H1 (cell line): ENCODE measurements at regions not wholly inside any gene's neighbourhood (a gene's known extent, or its start where the extent isn't known, plus 50 kb on each side); places are given as distances from the start of the nearest gene placed in this dataset.

Experiments
- CTCF ChIA-PET: fragments of 300-600 bp; sonication (Branson Sonifier 250); formaldehyde crosslinking; loops from one replicate; lab custom pipeline; 2021; ENCODE audit not compliant: partially characterized antibody; lab: Charles Lee
- POLR2A ChIA-PET: fragments of 300-600 bp; sonication (Branson Sonifier 250); formaldehyde crosslinking; loops from one replicate; lab custom pipeline; 2021; ENCODE audit warnings: inconsistent platforms; ENCODE audit not compliant: partially characterized antibody; lab: Charles Lee
- DNase-seq, 2 experiments: peaks; one replicate each; pipeline versions ENCODE4 v3.0.0 to v3.0.0-alpha.2; 2010 to 2022; ENCODE audit warnings: low spot score in 2 of 2, low read depth in 1 of 2, mixed read lengths in 1 of 2
- FAIRE-seq: peaks from 2 replicates; lab custom pipeline; 2011; peaks lifted over from hg19 to GRCh38; lab: Jason Lieb, UNC
- H2AFZ ChIP-seq: 2 replicates; pipeline ENCODE4 v1.8.1; 2012; ENCODE audit warnings: low read length, inconsistent platforms
- H2AK5ac ChIP-seq: 2 replicates; pipeline ENCODE4 v1.6.1; 2013; ENCODE audit warnings: low read depth, low read length
- H2BK120ac ChIP-seq: replicated peaks from 2 replicates; pipeline ENCODE3; 2013; ENCODE audit warnings: low read depth, low read length, inconsistent platforms
- H2BK12ac ChIP-seq: 2 replicates; pipeline ENCODE4 v1.6.1; 2013; ENCODE audit warnings: low read depth, low read length
- H2BK15ac ChIP-seq: 2 replicates; pipeline ENCODE4 v1.6.1; 2013; ENCODE audit warnings: low read length
- H2BK20ac ChIP-seq: 2 replicates; pipeline ENCODE4 v1.6.1; 2013; ENCODE audit warnings: low read length
- H2BK5ac ChIP-seq: 2 replicates; pipeline ENCODE4 v1.6.1; 2013; ENCODE audit warnings: low read depth, low read length
- H3K14ac ChIP-seq: 2 replicates; pipeline ENCODE4 v1.6.1; 2013; ENCODE audit warnings: inconsistent platforms; ENCODE audit not compliant: insufficient read length
- H3K18ac ChIP-seq: 2 replicates; pipeline ENCODE4 v1.6.1; 2013; ENCODE audit warnings: low read length; ENCODE audit errors: extremely low read depth
- H3K23ac ChIP-seq: 2 replicates; pipeline ENCODE4 v1.6.1; 2013; ENCODE audit warnings: inconsistent platforms; ENCODE audit not compliant: insufficient read length
- H3K23me2 ChIP-seq: 2 replicates; pipeline ENCODE4 v1.6.1; 2013; ENCODE audit warnings: low read depth, low read length
- H3K27ac ChIP-seq: 2 replicates; pipeline ENCODE4 v1.6.1; 2011; ENCODE audit warnings: low read depth, low read length, inconsistent platforms
- H3K27me3 ChIP-seq, 4 experiments: replicated peaks in 1 of 4; 1 replicate in 1 of 4; 2 replicates in 3 of 4; pipeline versions ENCODE4 v1.6.1 to v1.8.1; 2011 to 2013; ENCODE audit warnings: low read length in 3 of 4, mild to moderate bottlenecking in 3 of 4, inconsistent platforms in 2 of 4, mixed read lengths in 2 of 4, moderate library complexity in 1 of 4; ENCODE audit not compliant: control insufficient read depth in 3 of 4, insufficient read depth in 3 of 4; ENCODE audit errors: extremely low read depth in 1 of 4
- H3K36me3 ChIP-seq, 4 experiments: 2 replicates each; pipeline versions ENCODE4 v1.6.1 to v1.8.1; 2011 to 2013; ENCODE audit warnings: mild to moderate bottlenecking in 4 of 4, low read length in 3 of 4, moderate library complexity in 2 of 4, control low read depth in 1 of 4, inconsistent platforms in 1 of 4; ENCODE audit not compliant: insufficient read depth in 4 of 4, control insufficient read depth in 2 of 4
- H3K4ac ChIP-seq: replicated peaks from 2 replicates; pipeline ENCODE3; 2013; ENCODE audit warnings: low read length, low read depth, mixed read lengths, inconsistent platforms; ENCODE audit not compliant: insufficient read length
- H3K4me1 ChIP-seq, 4 experiments: replicated peaks in 1 of 4; 1 replicate in 1 of 4; 2 replicates in 3 of 4; pipeline versions ENCODE4 v1.6.1 to v1.8.1; 2011 to 2013; ENCODE audit warnings: low read length in 3 of 4, inconsistent platforms in 2 of 4, mixed read lengths in 1 of 4; ENCODE audit not compliant: insufficient read depth in 4 of 4, control insufficient read depth in 3 of 4
- H3K4me2 ChIP-seq, 2 experiments: 2 replicates each; pipeline versions ENCODE4 v1.6.1 to v1.8.1; 2011 to 2013; ENCODE audit warnings: low read depth in 2 of 2, low read length in 2 of 2, control low read depth in 1 of 2, inconsistent platforms in 1 of 2, mild to moderate bottlenecking in 1 of 2; ENCODE audit not compliant: insufficient read depth in 1 of 2
- H3K4me3 ChIP-seq, 4 experiments: fragments of 200-600, 300-600 bp in 1 of 4; sonication (generic), shearing (Covaris generic), sonication (Bioruptor Twin) in 1 of 4; 2 replicates each; pipeline versions ENCODE4 v1.5.1 to v1.8.1; 2011 to 2016; ENCODE audit warnings: low read length in 4 of 4, low read depth in 3 of 4, control low read depth in 2 of 4, inconsistent platforms in 2 of 4, mild to moderate bottlenecking in 2 of 4, mixed read lengths in 1 of 4, moderate library complexity in 1 of 4; ENCODE audit not compliant: insufficient read depth in 2 of 4; ENCODE audit errors: extremely low read depth in 1 of 4
- H3K56ac ChIP-seq: replicated peaks from 2 replicates; pipeline ENCODE3; 2013; ENCODE audit warnings: low read depth, mild to moderate bottlenecking, mixed read lengths, low read length, inconsistent platforms; ENCODE audit not compliant: insufficient read length
- H3K79me1 ChIP-seq: 2 replicates; pipeline ENCODE4 v1.6.1; 2013; ENCODE audit warnings: low read depth, low read length, control low read depth
- H3K79me2 ChIP-seq, 2 experiments: 2 replicates each; pipeline versions ENCODE4 v1.6.1 to v1.8.1; 2012 to 2013; ENCODE audit warnings: low read length in 2 of 2, mild to moderate bottlenecking in 2 of 2, inconsistent platforms in 1 of 2; ENCODE audit not compliant: insufficient read depth in 2 of 2, control insufficient read depth in 1 of 2
- H3K9ac ChIP-seq, 4 experiments: replicated peaks in 1 of 4; 1 replicate in 1 of 4; 2 replicates in 3 of 4; pipeline versions ENCODE4 v1.6.1 to v1.8.1; 2011 to 2013; ENCODE audit warnings: low read depth in 3 of 4, low read length in 3 of 4, control low read depth in 2 of 4, mild to moderate bottlenecking in 2 of 4, moderate library complexity in 2 of 4, inconsistent platforms in 1 of 4; ENCODE audit errors: extremely low read depth in 1 of 4
- H3K9me3 ChIP-seq, 2 experiments: 2 replicates each; pipeline versions ENCODE4 v1.6.1 to v1.8.1; 2012 to 2013; ENCODE audit warnings: mild to moderate bottlenecking in 2 of 2, moderate library complexity in 2 of 2, control low read depth in 1 of 2, inconsistent platforms in 1 of 2, low read depth in 1 of 2, low read length in 1 of 2, mixed read lengths in 1 of 2; ENCODE audit not compliant: insufficient read depth in 2 of 2
- H4K20me1 ChIP-seq, 2 experiments: replicated peaks in 1 of 2; 2 replicates each; pipeline versions ENCODE3 to v1.8.1; 2011 to 2013; ENCODE audit warnings: inconsistent platforms in 2 of 2, low read length in 2 of 2, mild to moderate bottlenecking in 1 of 2; ENCODE audit not compliant: insufficient read depth in 2 of 2, control insufficient read depth in 1 of 2
- H4K5ac ChIP-seq: 2 replicates; pipeline ENCODE4 v1.6.1; 2013; ENCODE audit warnings: low read length, low read depth, mixed read lengths, inconsistent platforms; ENCODE audit not compliant: insufficient read length
- H4K8ac ChIP-seq: 2 replicates; pipeline ENCODE4 v1.8.0; 2013; ENCODE audit warnings: mild to moderate bottlenecking, moderate library complexity, low read length, inconsistent platforms; ENCODE audit not compliant: insufficient read depth; ENCODE audit errors: extremely low read depth
- H4K91ac ChIP-seq: replicated peaks from 2 replicates; pipeline ENCODE3; 2013; ENCODE audit warnings: low read length, mixed read lengths, inconsistent platforms; ENCODE audit not compliant: insufficient read length
- BACH1 ChIP-seq: IDR thresholded peaks from 2 replicates; pipeline ENCODE4 v1.6.1; 2012; ENCODE audit warnings: low read length, improper control_type of control experiment
- CEBPB ChIP-seq: IDR thresholded peaks from 2 replicates; pipeline ENCODE4 v1.6.1; 2012; ENCODE audit warnings: low read depth, low read length
- CHD1 ChIP-seq: IDR thresholded peaks from 2 replicates; pipeline ENCODE4 v1.6.1; 2012; ENCODE audit warnings: low read depth, low read length, improper control_type of control experiment
- FOSL1 ChIP-seq: IDR thresholded peaks from 2 replicates; pipeline ENCODE4 v1.6.1; 2011; ENCODE audit warnings: mild to moderate bottlenecking, low read depth, low read length, moderate library complexity; ENCODE audit not compliant: insufficient read depth
- GABPA ChIP-seq: IDR thresholded peaks from 2 replicates; pipeline ENCODE4 v1.6.1; 2011; ENCODE audit warnings: mild to moderate bottlenecking, low read length, moderate library complexity, borderline replicate concordance; ENCODE audit not compliant: insufficient read depth
- GTF2F1 ChIP-seq: IDR thresholded peaks from 2 replicates; pipeline ENCODE4 v1.6.1; 2012; ENCODE audit warnings: low read depth, low read length, improper control_type of control experiment, borderline replicate concordance
- HDAC6 ChIP-seq: IDR thresholded peaks from one replicate; pipeline ENCODE4 v1.7.1; 2012; ENCODE audit warnings: low read depth, mild to moderate bottlenecking, inconsistent platforms, low read length, moderate library complexity
- PHF8 ChIP-seq: fragments of 200-600 bp; sonication (generic); conservative IDR thresholded peaks from 2 replicates; pipeline ENCODE4 v1.7.1; 2012; ENCODE audit warnings: low read depth, mild to moderate bottlenecking, inconsistent platforms, low read length, moderate library complexity
- RBBP5 ChIP-seq: IDR thresholded peaks from 2 replicates; pipeline ENCODE4 v1.7.1; 2012; ENCODE audit warnings: low read depth, mild to moderate bottlenecking, inconsistent platforms, low read length, moderate library complexity, borderline replicate concordance
- RNF2 ChIP-seq: fragments of 200-900, 300-1000 bp; sonication (generic); IDR thresholded peaks from 2 replicates; pipeline ENCODE4 v1.7.1; 2016; ENCODE audit warnings: borderline replicate concordance, low read depth, mild to moderate bottlenecking, antibody characterized with exemption, low read length; ENCODE audit not compliant: poor library complexity, severe bottlenecking; ENCODE audit errors: missing control alignments
- SAP30 ChIP-seq: fragments of 300-600 bp; sonication (generic); IDR thresholded peaks from 2 replicates; pipeline ENCODE4 v1.7.1; 2012; ENCODE audit warnings: low read length, moderate library complexity, mild to moderate bottlenecking, inconsistent platforms; ENCODE audit not compliant: insufficient read depth, insufficient replicate concordance
- SP2 ChIP-seq: IDR thresholded peaks from 2 replicates; pipeline ENCODE4 v1.6.1; 2012; ENCODE audit warnings: mild to moderate bottlenecking, low read length, inconsistent platforms
- SUZ12 ChIP-seq: fragments of 200-600 bp; sonication (generic); IDR thresholded peaks from 2 replicates; pipeline ENCODE4 v1.6.1; 2012; ENCODE audit warnings: mild to moderate bottlenecking, inconsistent platforms, low read length, moderate library complexity, mixed read lengths
- TF ChIP-seq, protein P1 (sequence below): IDR thresholded peaks from 2 replicates; pipeline ENCODE4 v1.6.1; 2012; ENCODE audit warnings: inconsistent platforms

- no peak overlapping the region for H2BK120ac ChIP-seq
Measured at GRCh38 chr3:74443102-74443501, 171.4 kb downstream of the CNTN3 start.

More at GRCh38 chr3:74443102-74443501, 171.4 kb downstream of the CNTN3 start:
- Histone ChIP-seq H3K14ac (no peak overlapping the region), H3K4me1 (no peaks in the 10 kb centered on the region), H3K9ac (no peak overlapping the region), H3K27me3 (peaks cover 0 to 1% (median 0%) of the 10 kb centered on the region in 4 experiments; a peak in 1 of 7 replicates), H3K23ac (no peak overlapping the region), H3K4ac (no peak overlapping the region), H3K18ac (no peak overlapping the region), H2AK5ac (no peak overlapping the region), H3K27ac (no peak overlapping the region), H3K36me3 (no peaks in the 10 kb centered on the region), H2BK12ac (no peak overlapping the region), H2AFZ (no peak overlapping the region), H3K56ac (no peak overlapping the region), H3K79me2 (no peaks in the 10 kb centered on the region), H3K4me3 (no peak overlapping the region), H4K91ac (no peak overlapping the region), H4K5ac (no peak overlapping the region), H3K9me3 (no peaks in the 10 kb centered on the region), H3K4me2 (no peak overlapping the region), H2BK5ac (no peak overlapping the region), H2BK15ac (no peak overlapping the region), H3K79me1 (no peaks in the 10 kb centered on the region), H4K8ac (no peak overlapping the region), H4K20me1 (no peaks in the 10 kb centered on the region), H3K23me2 (no peaks in the 10 kb centered on the region), H2BK20ac (no peak overlapping the region)
- FAIRE-seq (no peak), DNase-seq (no peak)
- CTCF ChIA-PET = no interaction called here
- POLR2A ChIA-PET = no interaction called here
- no peak for TF ChIP-seq CHD1
- no peak for TF ChIP-seq BACH1
- TF ChIP-seq, protein P1, sequence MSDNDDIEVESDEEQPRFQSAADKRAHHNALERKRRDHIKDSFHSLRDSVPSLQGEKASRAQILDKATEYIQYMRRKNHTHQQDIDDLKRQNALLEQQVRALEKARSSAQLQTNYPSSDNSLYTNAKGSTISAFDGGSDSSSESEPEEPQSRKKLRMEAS = no peak
- TF ChIP-seq SUZ12 = no peak
- no peak for TF ChIP-seq RNF2
- TF ChIP-seq PHF8 = no peak
- TF ChIP-seq FOSL1 = no peak
- no peak for TF ChIP-seq HDAC6
- no peak for TF ChIP-seq SP2
- TF ChIP-seq SAP30 = no peak
- TF ChIP-seq RBBP5 = no peak
- no peak for TF ChIP-seq CEBPB
- TF ChIP-seq GABPA = no peak
- no peak for TF ChIP-seq GTF2F1
